HEK293T (cell line): ENCODE measurements at regions not wholly inside any gene's neighbourhood (a gene's known extent, or its start where the extent isn't known, plus 50 kb on each side); places are given as distances from the start of the nearest gene placed in this dataset.

Source experiments
- ARNT ChIP-seq: fragments of 450-650 bp; IDR thresholded peaks from 2 replicates; pipeline ENCODE4 v1.6.1; 2017; ENCODE audit warnings: mild to moderate bottlenecking
- BHLHE40 ChIP-seq: fragments of 450-650 bp; IDR thresholded peaks from 2 replicates; pipeline ENCODE4 v1.6.1; 2016; ENCODE audit warnings: mild to moderate bottlenecking, moderate library complexity, borderline replicate concordance
- ELF4 ChIP-seq: fragments of 450-650 bp; IDR thresholded peaks from 2 replicates; pipeline ENCODE4 v1.6.1; 2017; ENCODE audit warnings: antibody characterized with exemption
- FOXM1 ChIP-seq: fragments of 450-650 bp; IDR thresholded peaks from 2 replicates; pipeline ENCODE4 v1.6.1; 2017; ENCODE audit warnings: mild to moderate bottlenecking, borderline replicate concordance
- LEF1 ChIP-seq: fragments of 450-650 bp; IDR thresholded peaks from 2 replicates; pipeline ENCODE4 v1.6.1; 2017; ENCODE audit warnings: mild to moderate bottlenecking, borderline replicate concordance
- NFRKB ChIP-seq: fragments of 450-650 bp; IDR thresholded peaks from 2 replicates; pipeline ENCODE4 v1.6.1; 2016; ENCODE audit warnings: mild to moderate bottlenecking, moderate library complexity
- SP1 ChIP-seq: fragments of 450-650 bp; IDR thresholded peaks from 2 replicates; pipeline ENCODE4 v1.6.1; 2017
- SUZ12 ChIP-seq: fragments of 450-650 bp; IDR thresholded peaks from 2 replicates; pipeline ENCODE4 v1.6.1; 2016; ENCODE audit warnings: mild to moderate bottlenecking
- TARDBP ChIP-seq: fragments of 450-650 bp; IDR thresholded peaks from 2 replicates; pipeline ENCODE4 v1.6.1; 2016
- TF ChIP-seq, protein P1 (sequence below): fragments of 450-650 bp; IDR thresholded peaks from 2 replicates; pipeline ENCODE4 v1.6.1; 2016

DNA sequence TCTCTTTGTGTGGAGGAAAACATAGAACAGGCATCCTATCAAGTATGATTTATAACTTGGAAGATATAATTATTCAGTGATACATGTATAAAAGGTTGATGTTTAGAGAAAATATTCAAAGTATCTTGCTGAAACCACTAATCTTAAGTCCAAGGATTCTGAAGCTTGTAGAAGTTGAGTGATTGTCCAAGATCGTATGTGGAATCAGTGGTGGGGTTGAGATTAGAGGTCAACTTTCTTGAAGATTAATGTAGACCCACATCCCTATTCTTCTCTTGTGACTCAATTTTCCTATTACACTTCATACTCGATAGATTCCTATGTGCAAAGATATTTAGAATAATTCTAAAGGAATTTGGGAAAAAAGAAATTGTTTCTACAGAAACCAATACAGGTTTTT, 1565.9 kb upstream of the ACVR2A start:
- TF ChIP-seq NFRKB (no peak), BHLHE40 (no peak), SUZ12 (no peak), FOXM1 (no peak), SP1 (no peak), ARNT (no peak), LEF1 (no peak), ELF4 (no peak), TARDBP (no peak)
- TF ChIP-seq, protein P1, sequence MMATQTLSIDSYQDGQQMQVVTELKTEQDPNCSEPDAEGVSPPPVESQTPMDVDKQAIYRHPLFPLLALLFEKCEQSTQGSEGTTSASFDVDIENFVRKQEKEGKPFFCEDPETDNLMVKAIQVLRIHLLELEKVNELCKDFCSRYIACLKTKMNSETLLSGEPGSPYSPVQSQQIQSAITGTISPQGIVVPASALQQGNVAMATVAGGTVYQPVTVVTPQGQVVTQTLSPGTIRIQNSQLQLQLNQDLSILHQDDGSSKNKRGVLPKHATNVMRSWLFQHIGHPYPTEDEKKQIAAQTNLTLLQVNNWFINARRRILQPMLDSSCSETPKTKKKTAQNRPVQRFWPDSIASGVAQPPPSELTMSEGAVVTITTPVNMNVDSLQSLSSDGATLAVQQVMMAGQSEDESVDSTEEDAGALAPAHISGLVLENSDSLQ = no peak
